Naive thymus-derived CD4-positive, alpha-beta T cell (primary cell): ENCODE measurements at regions not wholly inside any gene's neighbourhood (a gene's known extent, or its start where the extent isn't known, plus 50 kb on each side); places are given as distances from the start of the nearest gene placed in this dataset.
"Not testable (repeated sequence)": the region's sequence is repeated elsewhere in the genome, so short reads cannot be mapped to it uniquely, and the experiment has no call there.

Source experiments
- ATAC-seq: fragments of 150-1000 bp; cut with Tn5 transposase; 2 replicates; pipeline ENCODE4 v1.10.0; 2021; ENCODE audit warnings: mild to moderate bottlenecking, moderate library complexity
- CTCF ChIA-PET: fragments of 350-600 bp; sonication (Branson Sonifier 250); formaldehyde crosslinking; loops from one replicate; lab custom pipeline; 2021; ENCODE audit warnings: antibody characterized with exemption; lab: Charles Lee
- POLR2A ChIA-PET: fragments of 350-600 bp; sonication (Branson Sonifier 250); formaldehyde crosslinking; loops from one replicate; lab custom pipeline; 2021; ENCODE audit warnings: antibody characterized with exemption, inconsistent platforms; lab: Charles Lee
- DNase-seq, 9 donors: peaks; one replicate each; pipeline versions ENCODE4 v3.0.0 to v3.0.0-alpha.2; 2020 to 2022; ENCODE audit warnings: mixed read lengths in 1 of 9
- H3K27ac ChIP-seq: one replicate; pipeline ENCODE4 v1.7.0; 2013; ENCODE audit warnings: mild to moderate bottlenecking, low read depth, low read length, moderate library complexity
- H3K27me3 ChIP-seq, 2 donors: one replicate each; pipeline ENCODE4 v1.7.0; 2013; ENCODE audit warnings: low read length in 2 of 2, mild to moderate bottlenecking in 2 of 2, moderate library complexity in 2 of 2; ENCODE audit not compliant: control insufficient read depth in 2 of 2, insufficient read depth in 2 of 2
- H3K36me3 ChIP-seq, 3 experiments: 1 replicate in 2 of 3; 2 replicates in 1 of 3; pipeline ENCODE4 v1.7.0; 2013; ENCODE audit warnings: low read length in 3 of 3, mild to moderate bottlenecking in 3 of 3, moderate library complexity in 1 of 3; ENCODE audit not compliant: insufficient read depth in 3 of 3, control insufficient read depth in 2 of 3
- H3K4me1 ChIP-seq, 2 donors: one replicate each; pipeline ENCODE4 v1.7.0; 2013; ENCODE audit warnings: low read length in 2 of 2, mild to moderate bottlenecking in 2 of 2, moderate library complexity in 1 of 2; ENCODE audit not compliant: control insufficient read depth in 2 of 2, insufficient read depth in 2 of 2
- H3K4me3 ChIP-seq: 2 replicates; pipeline ENCODE4 v1.7.0; 2013; ENCODE audit warnings: mild to moderate bottlenecking, low read length
- H3K9me3 ChIP-seq, 3 experiments: 1 replicate in 2 of 3; 2 replicates in 1 of 3; pipeline ENCODE4 v1.7.0; 2013; ENCODE audit warnings: low read length in 3 of 3; ENCODE audit not compliant: control insufficient read depth in 2 of 3
- H3K27ac Mint-ChIP-seq, 9 donors: one replicate each; pipeline ENCODE4 v1.8.0; 2020 to 2022; ENCODE audit warnings: mixed read lengths in 9 of 9, mild to moderate bottlenecking in 8 of 9, moderate library complexity in 5 of 9, inconsistent platforms in 2 of 9
- H3K27me3 Mint-ChIP-seq, 5 donors: one replicate each; pipeline ENCODE4 v1.8.0; 2021 to 2022; ENCODE audit warnings: mixed read lengths in 5 of 5, mild to moderate bottlenecking in 1 of 5
- H3K36me3 Mint-ChIP-seq, 5 donors: one replicate each; pipeline ENCODE4 v1.8.0; 2020 to 2022; ENCODE audit warnings: mixed read lengths in 5 of 5, mild to moderate bottlenecking in 3 of 5, inconsistent platforms in 1 of 5
- H3K4me1 Mint-ChIP-seq, 7 donors: one replicate each; pipeline ENCODE4 v1.8.0; 2020 to 2022; ENCODE audit warnings: mixed read lengths in 7 of 7, mild to moderate bottlenecking in 3 of 7, inconsistent platforms in 1 of 7
- H3K4me3 Mint-ChIP-seq, 10 donors: one replicate each; pipeline ENCODE4 v1.8.0; 2020 to 2022; ENCODE audit warnings: mild to moderate bottlenecking in 10 of 10, mixed read lengths in 10 of 10, moderate library complexity in 6 of 10, inconsistent platforms in 2 of 10
- H3K9me3 Mint-ChIP-seq, 11 donors: one replicate each; pipeline ENCODE4 v1.8.0; 2020 to 2022; ENCODE audit warnings: mixed read lengths in 11 of 11, mild to moderate bottlenecking in 4 of 11, inconsistent platforms in 1 of 11, moderate library complexity in 1 of 11
- intact Hi-C, 2 donors: fragments of 100-400 bp; cut with micrococcal nuclease; formaldehyde crosslinking; loops; one replicate each; pipeline ENCODE4 v1.15.1; 2023

GRCh38 chr5:90214991-90215390, 194.6 kb downstream of the CETN3 start:
- H3K27ac Mint-ChIP-seq: no peak overlapping the region
- no peaks in the 10 kb centered on the region for H3K4me1 Mint-ChIP-seq
- H3K4me3 Mint-ChIP-seq: no peak overlapping the region
- ChIA-PET POLR2A (no interaction called here), CTCF (no interaction called here)
- Histone ChIP-seq H3K36me3 (no peaks in the 10 kb centered on the region), H3K4me1 (no peaks in the 10 kb centered on the region), H3K4me3 (no peak overlapping the region), H3K27me3 (no peaks in the 10 kb centered on the region), H3K27ac (no peak overlapping the region), H3K9me3 (no peaks in the 10 kb centered on the region)
- H3K27me3 Mint-ChIP-seq: peaks cover 0 to 3% (median 0%) of the 10 kb centered on the region in 5 donors
- intact Hi-C loops: no loop called here
- DNase-seq: no peak
- H3K9me3 Mint-ChIP-seq: peaks cover 0 to 15% (median 0%) of the 10 kb centered on the region in 11 donors
- H3K36me3 Mint-ChIP-seq: no peaks in the 10 kb centered on the region
- no peak for ATAC-seq

DNA sequence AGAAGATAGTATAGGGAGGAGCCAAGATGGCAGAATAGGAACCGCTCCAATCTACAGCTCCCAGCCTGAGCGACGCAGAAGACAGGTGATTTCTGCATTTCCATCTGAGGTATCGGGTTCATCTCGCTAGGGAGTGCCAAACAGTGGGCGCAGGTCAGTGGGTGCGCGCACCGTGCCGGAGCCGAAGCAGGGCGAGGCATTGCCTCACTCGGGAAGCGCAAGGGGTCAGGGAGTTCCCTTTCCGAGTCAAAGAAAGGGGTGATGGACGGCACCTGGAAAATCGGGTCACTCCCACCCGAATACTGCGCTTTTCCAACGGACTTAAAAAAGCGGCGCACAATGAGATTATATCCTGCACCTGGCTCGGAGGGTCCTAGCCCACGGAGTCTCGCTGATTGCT, 201.2 kb downstream of the CETN3 start:
- H3K9me3 ChIP-seq, H3K36me3 ChIP-seq, H3K4me3 Mint-ChIP-seq, H3K36me3 Mint-ChIP-seq, H3K27ac ChIP-seq, ATAC-seq, intact Hi-C loops, POLR2A ChIA-PET, H3K27ac Mint-ChIP-seq, H3K4me1 ChIP-seq, H3K27me3 ChIP-seq, H3K4me3 ChIP-seq, H3K4me1 Mint-ChIP-seq, CTCF ChIA-PET, H3K27me3 Mint-ChIP-seq, DNase-seq: not testable (repeated sequence)
- peaks cover 0 to 26% (median 8%) of the 10 kb centered on the region in 11 donors for H3K9me3 Mint-ChIP-seq

DNA sequence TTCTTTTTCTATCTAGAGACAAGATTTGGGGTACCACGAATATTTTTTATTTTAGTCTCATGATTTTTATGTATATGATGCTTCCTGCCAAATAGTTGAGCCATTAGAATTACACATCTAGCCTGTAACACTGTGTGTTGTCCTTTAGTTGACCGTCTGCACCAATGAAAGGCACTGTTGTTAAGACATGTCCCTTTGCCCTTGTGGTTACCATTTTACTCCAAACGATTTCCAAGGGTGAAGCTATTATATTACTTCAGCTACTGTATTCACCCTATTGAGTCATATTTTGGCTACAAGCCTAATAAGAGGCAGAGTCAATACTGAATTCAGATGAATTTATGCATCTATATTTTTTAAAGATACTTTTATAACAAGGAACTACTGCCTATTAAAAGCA, 207.6 kb downstream of the CETN3 start:
- no peak overlapping the region for H3K27ac ChIP-seq
- H3K9me3 ChIP-seq: no peaks in the 10 kb centered on the region
- no peak overlapping the region for H3K27ac Mint-ChIP-seq
- H3K4me3 ChIP-seq: no peak overlapping the region
- H3K36me3 ChIP-seq: no peaks in the 10 kb centered on the region
- no peak overlapping the region for H3K4me3 Mint-ChIP-seq
- no peaks in the 10 kb centered on the region for H3K4me1 Mint-ChIP-seq
- H3K27me3 Mint-ChIP-seq: peaks cover 0 to 5% (median 0%) of the 10 kb centered on the region in 5 donors
- DNase-seq (no peak), ATAC-seq (no peak)
- POLR2A ChIA-PET: no interaction called here
- CTCF ChIA-PET: no interaction called here
- H3K27me3 ChIP-seq: no peaks in the 10 kb centered on the region
- intact Hi-C loops: no loop called here
- peaks cover 0 to 4% (median 0%) of the 10 kb centered on the region in 5 donors for H3K36me3 Mint-ChIP-seq
- peaks cover 0 to 20% (median 8%) of the 10 kb centered on the region in 11 donors for H3K9me3 Mint-ChIP-seq
- no peaks in the 10 kb centered on the region for H3K4me1 ChIP-seq

GRCh38 chr5:90193185-90193822, 216.3 kb downstream of the CETN3 start:
- H3K27me3 ChIP-seq: no peaks in the 10 kb centered on the region
- no peak overlapping the region for H3K27ac ChIP-seq
- no peak overlapping the region for H3K4me3 Mint-ChIP-seq
- POLR2A ChIA-PET: no interaction called here
- intact Hi-C loops: no loop called here
- ATAC-seq: no peak
- no peaks in the 10 kb centered on the region for H3K4me1 ChIP-seq
- H3K9me3 ChIP-seq: no peaks in the 10 kb centered on the region
- no peaks in the 10 kb centered on the region for H3K36me3 Mint-ChIP-seq
- no peak overlapping the region for H3K4me3 ChIP-seq
- no peak for DNase-seq
- no peaks in the 10 kb centered on the region for H3K36me3 ChIP-seq
- no peaks in the 10 kb centered on the region for H3K4me1 Mint-ChIP-seq
- CTCF ChIA-PET: no interaction called here
- H3K9me3 Mint-ChIP-seq: peaks cover 0 to 11% (median 0%) of the 10 kb centered on the region in 11 donors
- H3K27me3 Mint-ChIP-seq: peaks cover 0 to 23% (median 6%) of the 10 kb centered on the region in 5 donors
- no peak overlapping the region for H3K27ac Mint-ChIP-seq

DNA sequence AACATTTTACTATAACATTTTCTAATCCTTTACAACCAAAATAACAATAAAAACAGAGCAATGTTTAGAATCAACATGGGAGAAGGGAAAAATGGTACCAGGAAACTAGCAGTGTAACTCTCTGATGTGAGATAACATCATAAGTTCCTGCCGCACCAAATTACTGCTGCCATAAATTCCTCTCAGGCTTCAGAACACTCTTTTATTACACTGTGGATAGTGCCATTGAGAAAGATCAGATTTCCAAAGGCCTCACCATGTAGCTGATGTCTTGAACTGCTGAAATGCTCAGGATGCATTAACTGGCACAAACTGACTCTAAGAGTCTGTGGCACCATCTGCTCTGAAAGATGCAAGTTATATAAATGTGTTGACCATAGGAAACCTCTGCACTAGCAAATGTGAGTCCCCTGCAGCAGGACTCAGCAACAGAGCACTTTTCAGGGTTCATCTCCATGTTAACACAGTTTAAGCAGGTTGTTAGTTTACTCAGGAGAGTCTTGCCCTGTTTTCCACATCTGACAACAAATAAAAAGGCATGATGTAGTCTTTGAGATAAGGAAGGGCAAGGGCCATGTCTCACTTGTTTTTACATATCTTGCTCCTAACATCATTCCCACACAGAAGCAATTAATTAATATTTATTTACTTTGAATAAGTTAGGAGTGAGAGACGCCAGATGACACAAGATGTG, 218.1 kb downstream of the CETN3 start:
- H3K4me1 ChIP-seq: no peaks in the 10 kb centered on the region
- intact Hi-C loops: no loop called here
- ATAC-seq (no peak), DNase-seq (no peak)
- Mint-ChIP-seq H3K4me1 (no peaks in the 10 kb centered on the region), H3K27ac (no peak overlapping the region), H3K36me3 (no peaks in the 10 kb centered on the region), H3K4me3 (no peak overlapping the region), H3K9me3 (peaks cover 0 to 11% (median 1%) of the 10 kb centered on the region in 11 donors), H3K27me3 (peaks cover 0 to 23% (median 7%) of the 10 kb centered on the region in 5 donors)
- CTCF ChIA-PET: no interaction called here
- H3K27ac ChIP-seq: no peak overlapping the region
- no peaks in the 10 kb centered on the region for H3K27me3 ChIP-seq
- POLR2A ChIA-PET: no interaction called here
- H3K4me3 ChIP-seq: no peak overlapping the region
- no peaks in the 10 kb centered on the region for H3K9me3 ChIP-seq
- H3K36me3 ChIP-seq: no peaks in the 10 kb centered on the region

DNA sequence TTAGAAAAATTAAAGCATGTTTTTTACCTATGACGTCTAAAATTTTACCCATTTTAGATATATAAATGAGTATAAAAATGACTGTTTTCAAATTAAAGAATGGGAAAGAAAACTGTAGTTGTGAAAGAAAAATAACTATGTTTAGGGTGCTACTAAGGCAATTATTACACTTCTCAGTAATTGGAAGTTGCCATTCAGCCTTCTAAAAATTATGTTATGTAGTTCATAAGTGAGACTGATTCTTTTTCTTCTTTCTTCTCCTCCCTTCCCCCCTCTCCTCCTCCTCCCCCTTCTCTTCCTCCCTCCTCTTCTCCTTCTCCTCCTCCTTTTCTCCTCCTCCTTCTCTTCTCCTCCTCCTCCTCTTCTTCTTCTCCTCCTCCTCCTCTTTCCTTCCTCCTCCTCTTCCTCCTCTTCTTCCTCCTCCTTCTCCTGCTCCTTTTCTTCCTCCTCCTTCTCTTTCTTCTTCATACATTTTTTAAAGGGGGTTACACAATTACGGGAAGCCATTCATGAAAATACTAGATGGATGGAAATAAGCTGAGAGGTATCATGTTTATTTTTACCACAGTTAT, 223.6 kb downstream of the CETN3 start:
- ChIA-PET POLR2A (no interaction called here), CTCF (no interaction called here)
- H3K4me3 ChIP-seq: no peak overlapping the region
- no peaks in the 10 kb centered on the region for H3K9me3 ChIP-seq
- H3K27me3 ChIP-seq: no peaks in the 10 kb centered on the region
- H3K27ac ChIP-seq: no peak overlapping the region
- no peaks in the 10 kb centered on the region for H3K4me1 Mint-ChIP-seq
- no peaks in the 10 kb centered on the region for H3K36me3 ChIP-seq
- ATAC-seq (no peak), DNase-seq (no peak)
- H3K27me3 Mint-ChIP-seq: peaks cover 0 to 14% (median 10%) of the 10 kb centered on the region in 5 donors
- H3K4me3 Mint-ChIP-seq: no peak overlapping the region
- intact Hi-C loops: no loop called here
- H3K4me1 ChIP-seq: no peaks in the 10 kb centered on the region
- H3K36me3 Mint-ChIP-seq: no peaks in the 10 kb centered on the region
- H3K9me3 Mint-ChIP-seq: peaks cover 0 to 11% (median 2%) of the 10 kb centered on the region in 11 donors
- no peak overlapping the region for H3K27ac Mint-ChIP-seq
